ENCODE measurements at regions not wholly inside any gene's neighbourhood (a gene's known extent, or its start where the extent isn't known, plus 50 kb on each side); places are given as distances from the start of the nearest gene placed in this dataset.

GRCh38 chr12:71237128-71237527, 79.3 kb upstream of the TSPAN8 start:
- Histone ChIP-seq H3K4me3 (ENCODE audit: low read depth, low read length) (no peak overlapping the region), H3K27me3 (ENCODE audit: control insufficient read depth, insufficient read depth, low read length) (no peaks in the 10 kb centered on the region), H3K27ac (ENCODE audit: low read depth, low read length) (no peak overlapping the region), H3K36me3 (ENCODE audit: control insufficient read depth, insufficient read depth, low read length) (no peaks in the 10 kb centered on the region), H3K4me1 (ENCODE audit: control insufficient read depth, insufficient read depth, low read length) (no peaks in the 10 kb centered on the region), H3K9ac (ENCODE audit: low read depth, low read length) (no peak overlapping the region), H3K9me3 (ENCODE audit: control insufficient read depth, insufficient read depth, low read length) (no peaks in the 10 kb centered on the region)

GRCh38 chr12:71236133-71236660, 78.4 kb upstream of the TSPAN8 start:
- H3K9me3 ChIP-seq (ENCODE audit: control insufficient read depth, insufficient read depth, low read length), result no peaks in the 10 kb centered on the region
- H3K27ac ChIP-seq (ENCODE audit: low read depth, low read length), result no peak overlapping the region
- H3K4me3 ChIP-seq (ENCODE audit: low read depth, low read length), result no peak overlapping the region
- H3K4me1 ChIP-seq (ENCODE audit: control insufficient read depth, insufficient read depth, low read length), result no peaks in the 10 kb centered on the region
- no peaks in the 10 kb centered on the region for H3K36me3 ChIP-seq (ENCODE audit: control insufficient read depth, insufficient read depth, low read length)
- H3K27me3 ChIP-seq (ENCODE audit: control insufficient read depth, insufficient read depth, low read length), result no peaks in the 10 kb centered on the region
- H3K9ac ChIP-seq (ENCODE audit: low read depth, low read length), result no peak overlapping the region

GRCh38 chr12:71233083-71233482, 75.3 kb upstream of the TSPAN8 start:
- Histone ChIP-seq H3K27me3 (ENCODE audit: control insufficient read depth, insufficient read depth, low read length) (no peaks in the 10 kb centered on the region), H3K36me3 (ENCODE audit: control insufficient read depth, insufficient read depth, low read length) (no peaks in the 10 kb centered on the region), H3K9ac (ENCODE audit: low read depth, low read length) (no peak overlapping the region), H3K4me3 (ENCODE audit: low read depth, low read length) (no peak overlapping the region), H3K27ac (ENCODE audit: low read depth, low read length) (no peak overlapping the region), H3K9me3 (ENCODE audit: control insufficient read depth, insufficient read depth, low read length) (no peaks in the 10 kb centered on the region), H3K4me1 (ENCODE audit: control insufficient read depth, insufficient read depth, low read length) (no peaks in the 10 kb centered on the region)

- no peak overlapping the region for H3K9ac ChIP-seq (ENCODE audit: low read depth, low read length)
- H3K4me1 ChIP-seq (ENCODE audit: control insufficient read depth, insufficient read depth, low read length), result no peaks in the 10 kb centered on the region
- H3K27ac ChIP-seq (ENCODE audit: low read depth, low read length), result no peak overlapping the region
- H3K4me3 ChIP-seq (ENCODE audit: low read depth, low read length), result no peak overlapping the region
- no peaks in the 10 kb centered on the region for H3K27me3 ChIP-seq (ENCODE audit: control insufficient read depth, insufficient read depth, low read length)
- H3K9me3 ChIP-seq (ENCODE audit: control insufficient read depth, insufficient read depth, low read length), result no peaks in the 10 kb centered on the region
- no peaks in the 10 kb centered on the region for H3K36me3 ChIP-seq (ENCODE audit: control insufficient read depth, insufficient read depth, low read length)
These were observed 72.7 kb upstream of the TSPAN8 start for GRCh38 chr12:71230542-71230941.

GRCh38 chr12:71223139-71223538, 65.3 kb upstream of the TSPAN8 start:
- H3K27me3 ChIP-seq (ENCODE audit: control insufficient read depth, insufficient read depth, low read length), result no peaks in the 10 kb centered on the region
- no peaks in the 10 kb centered on the region for H3K9me3 ChIP-seq (ENCODE audit: control insufficient read depth, insufficient read depth, low read length)
- no peaks in the 10 kb centered on the region for H3K4me1 ChIP-seq (ENCODE audit: control insufficient read depth, insufficient read depth, low read length)
- no peak overlapping the region for H3K9ac ChIP-seq (ENCODE audit: low read depth, low read length)
- H3K27ac ChIP-seq (ENCODE audit: low read depth, low read length), result no peak overlapping the region
- H3K36me3 ChIP-seq (ENCODE audit: control insufficient read depth, insufficient read depth, low read length), result no peaks in the 10 kb centered on the region
- no peak overlapping the region for H3K4me3 ChIP-seq (ENCODE audit: low read depth, low read length)

- no peak overlapping the region for H3K27ac ChIP-seq (ENCODE audit: low read depth, low read length)
- no peaks in the 10 kb centered on the region for H3K36me3 ChIP-seq (ENCODE audit: control insufficient read depth, insufficient read depth, low read length)
- H3K27me3 ChIP-seq (ENCODE audit: control insufficient read depth, insufficient read depth, low read length), result no peaks in the 10 kb centered on the region
- no peak overlapping the region for H3K9ac ChIP-seq (ENCODE audit: low read depth, low read length)
- no peaks in the 10 kb centered on the region for H3K9me3 ChIP-seq (ENCODE audit: control insufficient read depth, insufficient read depth, low read length)
- H3K4me3 ChIP-seq (ENCODE audit: low read depth, low read length), result no peak overlapping the region
- no peaks in the 10 kb centered on the region for H3K4me1 ChIP-seq (ENCODE audit: control insufficient read depth, insufficient read depth, low read length)
These were observed 64.6 kb upstream of the TSPAN8 start for GRCh38 chr12:71222436-71222835.

GRCh38 chr12:71220260-71220659, 62.5 kb upstream of the TSPAN8 start:
- H3K9me3 ChIP-seq (ENCODE audit: control insufficient read depth, insufficient read depth, low read length), result no peaks in the 10 kb centered on the region
- H3K4me3 ChIP-seq (ENCODE audit: low read depth, low read length), result no peak overlapping the region
- H3K36me3 ChIP-seq (ENCODE audit: control insufficient read depth, insufficient read depth, low read length), result no peaks in the 10 kb centered on the region
- H3K27me3 ChIP-seq (ENCODE audit: control insufficient read depth, insufficient read depth, low read length), result no peaks in the 10 kb centered on the region
- no peak overlapping the region for H3K9ac ChIP-seq (ENCODE audit: low read depth, low read length)
- peaks cover 6% of the 10 kb centered on the region for H3K4me1 ChIP-seq (ENCODE audit: control insufficient read depth, insufficient read depth, low read length)
- no peak overlapping the region for H3K27ac ChIP-seq (ENCODE audit: low read depth, low read length)

- H3K9ac ChIP-seq (ENCODE audit: low read depth, low read length), result no peak overlapping the region
- H3K4me1 ChIP-seq (ENCODE audit: control insufficient read depth, insufficient read depth, low read length), result peaks cover 15% of the 10 kb centered on the region
- no peaks in the 10 kb centered on the region for H3K36me3 ChIP-seq (ENCODE audit: control insufficient read depth, insufficient read depth, low read length)
- no peak overlapping the region for H3K4me3 ChIP-seq (ENCODE audit: low read depth, low read length)
- no peaks in the 10 kb centered on the region for H3K27me3 ChIP-seq (ENCODE audit: control insufficient read depth, insufficient read depth, low read length)
- no peak overlapping the region for H3K27ac ChIP-seq (ENCODE audit: low read depth, low read length)
- no peaks in the 10 kb centered on the region for H3K9me3 ChIP-seq (ENCODE audit: control insufficient read depth, insufficient read depth, low read length)
These were observed 61.4 kb upstream of the TSPAN8 start for GRCh38 chr12:71219224-71219623.

GRCh38 chr12:71218616-71219015, 60.8 kb upstream of the TSPAN8 start:
- Histone ChIP-seq H3K36me3 (ENCODE audit: control insufficient read depth, insufficient read depth, low read length) (no peaks in the 10 kb centered on the region), H3K27me3 (ENCODE audit: control insufficient read depth, insufficient read depth, low read length) (no peaks in the 10 kb centered on the region), H3K4me1 (ENCODE audit: control insufficient read depth, insufficient read depth, low read length) (peaks cover 21% of the 10 kb centered on the region), H3K9me3 (ENCODE audit: control insufficient read depth, insufficient read depth, low read length) (peaks cover under 1% of the 10 kb centered on the region; the same call in 1 of the 2 replicates), H3K4me3 (ENCODE audit: low read depth, low read length) (no peak overlapping the region), H3K27ac (ENCODE audit: low read depth, low read length) (no peak overlapping the region), H3K9ac (ENCODE audit: low read depth, low read length) (no peak overlapping the region)

GRCh38 chr12:71216725-71217579, 59.2 kb upstream of the TSPAN8 start:
- Histone ChIP-seq H3K4me3 (ENCODE audit: low read depth, low read length) (no peak overlapping the region), H3K9ac (ENCODE audit: low read depth, low read length) (no peak overlapping the region; the same call in 1 of the 2 replicates), H3K36me3 (ENCODE audit: control insufficient read depth, insufficient read depth, low read length) (no peaks in the 10 kb centered on the region), H3K9me3 (ENCODE audit: control insufficient read depth, insufficient read depth, low read length) (peaks cover 13% of the 10 kb centered on the region), H3K27me3 (ENCODE audit: control insufficient read depth, insufficient read depth, low read length) (no peaks in the 10 kb centered on the region), H3K27ac (ENCODE audit: low read depth, low read length) (no peak overlapping the region), H3K4me1 (ENCODE audit: control insufficient read depth, insufficient read depth, low read length) (peaks cover 25% of the 10 kb centered on the region)

- H3K4me1 ChIP-seq (ENCODE audit: control insufficient read depth, insufficient read depth, low read length), result peaks cover 25% of the 10 kb centered on the region
- no peaks in the 10 kb centered on the region for H3K27me3 ChIP-seq (ENCODE audit: control insufficient read depth, insufficient read depth, low read length)
- no peaks in the 10 kb centered on the region for H3K36me3 ChIP-seq (ENCODE audit: control insufficient read depth, insufficient read depth, low read length)
- peak overlapping the region; percentile 63 for H3K9ac ChIP-seq (ENCODE audit: low read depth, low read length)
- H3K4me3 ChIP-seq (ENCODE audit: low read depth, low read length), result peak overlapping the region; percentile 27; the same call in 1 of the 2 replicates
- H3K27ac ChIP-seq (ENCODE audit: low read depth, low read length), result peak overlapping the region; percentile 95
- H3K9me3 ChIP-seq (ENCODE audit: control insufficient read depth, insufficient read depth, low read length), result peaks cover 28% of the 10 kb centered on the region
These were observed 56.9 kb upstream of the TSPAN8 start for GRCh38 chr12:71214511-71215285.

Measured in HUES48 (cell line).